Type B pancreatic cell (in vitro differentiated cells): ENCODE measurements at regions not wholly inside any gene's neighbourhood (a gene's known extent, or its start where the extent isn't known, plus 50 kb on each side); places are given as distances from the start of the nearest gene placed in this dataset.

ENCODE experiments used
- DNase-seq: peaks from one replicate; pipeline ENCODE4 v3.0.0; 2021; ENCODE audit warnings: mixed read lengths; ENCODE audit not compliant: unreplicated experiment; ENCODE audit errors: extremely low spot score
- H3K27ac Mint-ChIP-seq: 2 replicates; pipeline ENCODE4 v1.8.0; 2021; ENCODE audit warnings: mild to moderate bottlenecking, mixed read lengths
- H3K27me3 Mint-ChIP-seq: 2 replicates; pipeline ENCODE4 v1.8.0; 2021; ENCODE audit warnings: mixed read lengths
- H3K36me3 Mint-ChIP-seq: 2 replicates; pipeline ENCODE4 v1.8.0; 2021; ENCODE audit warnings: mixed read lengths
- H3K4me1 Mint-ChIP-seq: one replicate; pipeline ENCODE4 v1.8.0; 2021; ENCODE audit warnings: mixed read lengths; ENCODE audit not compliant: unreplicated experiment
- H3K4me3 Mint-ChIP-seq: 2 replicates; pipeline ENCODE4 v1.8.0; 2021; ENCODE audit warnings: mild to moderate bottlenecking, mixed read lengths
- H3K9me3 Mint-ChIP-seq: 2 replicates; pipeline ENCODE4 v1.8.0; 2021; ENCODE audit warnings: mixed read lengths
- TF ChIP-seq, protein P1 (sequence below): fragments of 200-600 bp; sonication (generic); conservative IDR thresholded peaks from 2 replicates; pipeline ENCODE4 v1.5.0; 2021; ENCODE audit warnings: antibody characterized with exemption, mild to moderate bottlenecking

DNA sequence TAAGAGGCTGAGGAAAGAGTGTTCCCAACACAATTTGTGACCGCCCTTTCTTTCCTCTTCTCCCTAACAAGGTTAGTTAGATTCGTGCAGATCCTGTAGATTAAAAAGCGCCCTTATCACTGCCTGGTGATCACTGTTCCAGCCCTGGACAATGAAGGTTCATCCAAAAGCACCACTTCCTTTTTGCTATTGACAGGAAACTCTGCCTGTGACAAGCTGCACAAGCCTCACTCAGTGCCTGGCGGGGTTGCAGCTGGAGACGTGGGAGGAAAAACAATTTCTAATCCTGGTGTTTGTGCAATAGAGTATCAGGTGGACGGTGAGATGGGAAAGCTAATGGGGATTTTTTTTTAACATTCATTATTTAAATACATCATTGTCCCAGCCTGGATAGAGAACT is 105.9 kb upstream of the CAV2 start:
- Mint-ChIP-seq H3K4me3 (no peak overlapping the region), H3K27me3 (no peaks in the 10 kb centered on the region), H3K36me3 (no peaks in the 10 kb centered on the region), H3K27ac (no peak overlapping the region), H3K4me1 (peaks cover 9% of the 10 kb centered on the region), H3K9me3 (peaks cover 10% of the 10 kb centered on the region)
- TF ChIP-seq, protein P1, sequence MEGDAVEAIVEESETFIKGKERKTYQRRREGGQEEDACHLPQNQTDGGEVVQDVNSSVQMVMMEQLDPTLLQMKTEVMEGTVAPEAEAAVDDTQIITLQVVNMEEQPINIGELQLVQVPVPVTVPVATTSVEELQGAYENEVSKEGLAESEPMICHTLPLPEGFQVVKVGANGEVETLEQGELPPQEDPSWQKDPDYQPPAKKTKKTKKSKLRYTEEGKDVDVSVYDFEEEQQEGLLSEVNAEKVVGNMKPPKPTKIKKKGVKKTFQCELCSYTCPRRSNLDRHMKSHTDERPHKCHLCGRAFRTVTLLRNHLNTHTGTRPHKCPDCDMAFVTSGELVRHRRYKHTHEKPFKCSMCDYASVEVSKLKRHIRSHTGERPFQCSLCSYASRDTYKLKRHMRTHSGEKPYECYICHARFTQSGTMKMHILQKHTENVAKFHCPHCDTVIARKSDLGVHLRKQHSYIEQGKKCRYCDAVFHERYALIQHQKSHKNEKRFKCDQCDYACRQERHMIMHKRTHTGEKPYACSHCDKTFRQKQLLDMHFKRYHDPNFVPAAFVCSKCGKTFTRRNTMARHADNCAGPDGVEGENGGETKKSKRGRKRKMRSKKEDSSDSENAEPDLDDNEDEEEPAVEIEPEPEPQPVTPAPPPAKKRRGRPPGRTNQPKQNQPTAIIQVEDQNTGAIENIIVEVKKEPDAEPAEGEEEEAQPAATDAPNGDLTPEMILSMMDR: no peak
- no peak for DNase-seq

DNA sequence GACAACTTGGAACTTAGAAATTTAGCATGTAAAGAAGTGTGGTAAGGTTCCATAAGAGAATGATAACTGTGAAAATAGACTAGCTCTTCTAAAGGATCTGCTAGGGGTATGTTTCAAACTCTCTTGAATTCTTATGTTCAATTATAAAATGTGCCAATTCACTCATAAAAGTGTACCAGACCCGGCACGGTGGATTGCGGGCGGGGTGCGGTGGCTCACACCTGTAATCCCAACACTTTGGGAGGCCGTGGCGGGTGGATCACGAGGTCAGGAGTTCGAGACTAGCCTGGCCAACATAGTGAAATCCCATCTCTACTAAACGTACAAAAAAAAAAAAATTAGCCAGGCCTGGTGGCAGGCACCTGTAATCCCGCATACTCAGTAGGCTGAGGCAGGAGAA is 105.4 kb upstream of the CAV2 start:
- no peaks in the 10 kb centered on the region for H3K36me3 Mint-ChIP-seq
- peaks cover 9% of the 10 kb centered on the region for H3K4me1 Mint-ChIP-seq
- TF ChIP-seq, protein P1: no peak
- no peak overlapping the region for H3K27ac Mint-ChIP-seq
- no peak overlapping the region for H3K4me3 Mint-ChIP-seq
- no peak for DNase-seq
- no peaks in the 10 kb centered on the region for H3K27me3 Mint-ChIP-seq
- H3K9me3 Mint-ChIP-seq: peaks cover 10% of the 10 kb centered on the region

DNA sequence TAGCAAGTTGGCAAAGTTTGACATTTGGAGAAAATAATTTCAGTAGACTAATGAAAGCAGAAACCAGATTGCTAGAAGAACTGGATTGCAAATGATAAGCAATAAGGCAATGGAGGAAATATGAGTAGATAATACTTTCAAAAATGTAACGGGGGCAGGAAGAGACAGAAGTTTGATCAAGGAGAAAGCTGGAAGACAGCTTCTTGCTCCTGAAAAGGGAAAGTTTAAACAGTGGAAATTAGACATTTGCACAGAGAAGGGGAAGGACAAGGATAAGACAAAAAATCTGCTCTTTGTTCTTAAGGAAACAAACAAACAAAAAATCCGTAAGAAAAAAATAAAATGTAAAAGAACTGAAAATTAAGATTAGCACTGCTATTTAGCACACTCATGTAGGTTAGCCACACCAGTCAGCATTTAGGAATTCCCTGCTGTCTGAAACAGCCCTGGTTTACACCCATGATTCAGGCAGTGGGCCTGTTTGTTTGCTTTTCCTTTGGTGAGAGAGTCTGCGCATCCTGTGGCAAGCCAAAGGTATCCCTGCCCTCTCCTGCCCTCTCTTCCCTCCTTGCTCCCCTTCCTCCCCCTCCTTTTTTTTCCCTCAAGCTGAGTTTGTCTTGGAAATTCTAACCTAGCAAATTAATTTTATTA is 104.3 kb upstream of the CAV2 start:
- Mint-ChIP-seq H3K36me3 (no peaks in the 10 kb centered on the region), H3K4me1 (peaks cover 9% of the 10 kb centered on the region), H3K9me3 (peaks cover 10% of the 10 kb centered on the region), H3K27ac (no peak overlapping the region), H3K4me3 (no peak overlapping the region), H3K27me3 (no peaks in the 10 kb centered on the region)
- no peak for DNase-seq
- TF ChIP-seq, protein P1: no peak

DNA sequence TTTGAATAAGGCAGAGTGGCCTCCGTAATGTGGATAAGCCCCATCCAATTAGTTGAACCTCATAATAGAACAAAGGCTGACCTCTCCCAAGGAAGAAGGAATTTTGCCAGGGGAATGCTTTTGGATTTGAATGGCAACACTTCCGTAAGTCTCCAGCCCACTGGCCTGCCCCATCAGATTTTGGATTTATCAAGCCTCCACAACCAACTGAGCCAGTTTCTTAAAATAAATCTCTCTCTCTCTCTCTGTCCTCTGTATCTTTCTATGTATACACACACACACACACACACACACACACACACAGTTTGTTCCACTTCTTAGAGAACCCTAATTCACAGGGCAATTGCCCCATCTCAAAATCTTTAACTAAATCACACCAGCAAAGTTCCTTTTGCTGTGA is 100.9 kb upstream of the CAV2 start:
- TF ChIP-seq, protein P1: no peak
- H3K36me3 Mint-ChIP-seq: no peaks in the 10 kb centered on the region
- peaks cover 10% of the 10 kb centered on the region for H3K9me3 Mint-ChIP-seq
- no peaks in the 10 kb centered on the region for H3K27me3 Mint-ChIP-seq
- H3K4me1 Mint-ChIP-seq: peaks cover 6% of the 10 kb centered on the region
- no peak overlapping the region for H3K4me3 Mint-ChIP-seq
- DNase-seq: no peak
- H3K27ac Mint-ChIP-seq: no peak overlapping the region

DNA sequence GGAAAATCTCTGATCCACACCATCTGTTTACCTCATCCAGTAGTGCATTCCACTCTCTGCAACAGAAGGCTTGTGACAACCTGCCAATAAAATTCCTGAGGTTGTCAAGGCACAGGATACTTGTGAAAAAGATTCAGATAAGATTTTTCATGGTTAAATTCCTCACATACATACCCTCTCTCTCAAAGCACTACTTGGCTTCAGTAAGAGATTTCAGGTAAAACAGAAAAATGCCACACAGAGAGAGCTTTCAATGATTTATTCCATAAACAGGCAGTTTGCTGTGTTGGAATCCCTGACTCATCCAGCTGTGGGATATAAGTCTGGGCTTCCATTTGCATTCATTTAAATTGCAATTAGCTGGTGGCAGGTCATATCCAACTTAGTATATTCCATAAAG is 99.7 kb upstream of the CAV2 start:
- Mint-ChIP-seq H3K9me3 (peaks cover 10% of the 10 kb centered on the region), H3K4me3 (no peak overlapping the region), H3K27ac (peak overlapping the region; percentile 44), H3K36me3 (no peaks in the 10 kb centered on the region), H3K4me1 (peaks cover 5% of the 10 kb centered on the region), H3K27me3 (no peaks in the 10 kb centered on the region)
- DNase-seq: no peak
- TF ChIP-seq, protein P1: no peak

DNA sequence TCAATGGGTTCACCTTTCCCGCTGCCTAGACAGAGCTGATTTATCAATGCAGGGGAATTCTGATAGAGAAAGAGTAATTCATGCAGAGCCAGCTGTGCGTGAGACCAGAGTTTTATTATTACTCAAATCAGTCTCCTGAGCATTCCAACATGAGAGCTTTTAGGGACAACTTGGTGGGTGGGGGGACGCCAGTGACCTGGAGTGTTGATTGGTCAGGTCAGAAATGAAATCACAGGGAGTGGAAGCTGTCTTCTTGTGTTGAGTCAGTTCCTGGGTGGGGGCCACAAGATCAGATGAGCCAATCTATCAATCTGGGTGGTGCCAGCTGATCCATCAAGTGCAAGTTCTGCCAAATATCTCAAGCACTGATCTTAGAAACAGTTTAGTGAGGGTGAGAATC is 99.0 kb upstream of the CAV2 start:
- no peak for DNase-seq
- Mint-ChIP-seq H3K4me3 (peak overlapping the region; percentile 23), H3K36me3 (no peaks in the 10 kb centered on the region), H3K27ac (peak overlapping the region; percentile 24), H3K4me1 (no peaks in the 10 kb centered on the region), H3K9me3 (peaks cover 10% of the 10 kb centered on the region), H3K27me3 (no peaks in the 10 kb centered on the region)
- TF ChIP-seq, protein P1: no peak
